ENCODE measurements at regions not wholly inside any gene's neighbourhood (a gene's known extent, or its start where the extent isn't known, plus 50 kb on each side); places are given as distances from the start of the nearest gene placed in this dataset.

- peaks cover 17% of the 10 kb centered on the region for H3K4me1 Mint-ChIP-seq (ENCODE audit: low read depth, unreplicated experiment)
- H3K27ac Mint-ChIP-seq (ENCODE audit: unreplicated experiment), result no peak overlapping the region
- no peaks in the 10 kb centered on the region for H3K4me1 ChIP-seq (ENCODE audit: insufficient read depth, low read length)
- H2AFZ ChIP-seq (ENCODE audit: low read depth, low read length), result no peak overlapping the region
- H3K9ac ChIP-seq (ENCODE audit: low read length), result no peak overlapping the region
- no peaks in the 10 kb centered on the region for H3K36me3 ChIP-seq (ENCODE audit: insufficient read depth, low read length)
- TF ChIP-seq CTCF (IDR thresholded peaks at IDR 0.05; ENCODE audit: insufficient read depth, low read depth, low read length) (no peak), EZH2 (IDR thresholded peaks at IDR 0.05; ENCODE audit: insufficient read depth, low read length) (no peak)
- DNase-seq (ENCODE audit: low read depth) (no peak), FAIRE-seq (no peak)
- no peaks in the 10 kb centered on the region for H3K79me2 ChIP-seq (ENCODE audit: insufficient read depth, low read length)
- H3K4me3 Mint-ChIP-seq (ENCODE audit: unreplicated experiment), result no peak overlapping the region
- H3K36me3 Mint-ChIP-seq (ENCODE audit: low read depth, unreplicated experiment), result no peaks in the 10 kb centered on the region
- no peaks in the 10 kb centered on the region for H3K9me3 Mint-ChIP-seq (ENCODE audit: unreplicated experiment)
- peaks cover 40% of the 10 kb centered on the region for H3K27me3 Mint-ChIP-seq (ENCODE audit: low read depth, unreplicated experiment)
- no peaks in the 10 kb centered on the region for H4K20me1 ChIP-seq (ENCODE audit: insufficient read depth, low read length)
- H3K4me3 ChIP-seq (ENCODE audit: insufficient read depth, low read depth, low read length), result no peak overlapping the region
- no peak overlapping the region for H3K4me2 ChIP-seq (ENCODE audit: low read length)
- H3K9me3 ChIP-seq (ENCODE audit: insufficient read depth, low read depth, low read length), result no peaks in the 10 kb centered on the region
- no peak overlapping the region for H3K27ac ChIP-seq (ENCODE audit: low read depth, low read length)
- peaks cover 17% of the 10 kb centered on the region for H3K27me3 ChIP-seq (ENCODE audit: insufficient read depth, low read length)
Measured at GRCh38 chr14:98915625-98916024, 356.4 kb downstream of the BCL11B start.

GRCh38 chr14:98916036-98916435 lies 356.0 kb downstream of the BCL11B start:
- Histone ChIP-seq H3K4me3 (ENCODE audit: insufficient read depth, low read depth, low read length) (no peak overlapping the region), H2AFZ (ENCODE audit: low read depth, low read length) (no peak overlapping the region), H3K27ac (ENCODE audit: low read depth, low read length) (no peak overlapping the region), H3K27me3 (ENCODE audit: insufficient read depth, low read length) (peaks cover 17% of the 10 kb centered on the region), H3K79me2 (ENCODE audit: insufficient read depth, low read length) (no peaks in the 10 kb centered on the region), H3K9me3 (ENCODE audit: insufficient read depth, low read depth, low read length) (no peaks in the 10 kb centered on the region), H3K9ac (ENCODE audit: low read length) (no peak overlapping the region), H3K4me1 (ENCODE audit: insufficient read depth, low read length) (no peaks in the 10 kb centered on the region), H3K36me3 (ENCODE audit: insufficient read depth, low read length) (no peaks in the 10 kb centered on the region), H3K4me2 (ENCODE audit: low read length) (no peak overlapping the region), H4K20me1 (ENCODE audit: insufficient read depth, low read length) (no peaks in the 10 kb centered on the region)
- no peak for FAIRE-seq
- Mint-ChIP-seq H3K27ac (ENCODE audit: unreplicated experiment) (no peak overlapping the region), H3K4me3 (ENCODE audit: unreplicated experiment) (no peak overlapping the region), H3K27me3 (ENCODE audit: low read depth, unreplicated experiment) (peaks cover 44% of the 10 kb centered on the region), H3K4me1 (ENCODE audit: low read depth, unreplicated experiment) (peaks cover 17% of the 10 kb centered on the region), H3K36me3 (ENCODE audit: low read depth, unreplicated experiment) (no peaks in the 10 kb centered on the region), H3K9me3 (ENCODE audit: unreplicated experiment) (no peaks in the 10 kb centered on the region)
- no peak for TF ChIP-seq EZH2 (IDR thresholded peaks at IDR 0.05; ENCODE audit: insufficient read depth, low read length)
- TF ChIP-seq CTCF (IDR thresholded peaks at IDR 0.05; ENCODE audit: insufficient read depth, low read depth, low read length), result no peak
- no peak for DNase-seq (ENCODE audit: low read depth)

GRCh38 chr14:98916476-98916875 lies 355.5 kb downstream of the BCL11B start:
- no peak overlapping the region for H3K4me3 Mint-ChIP-seq (ENCODE audit: unreplicated experiment)

More at GRCh38 chr14:98916476-98916875, 355.5 kb downstream of the BCL11B start:
- no peak overlapping the region for H3K4me2 ChIP-seq (ENCODE audit: low read length)
- no peak overlapping the region for H2AFZ ChIP-seq (ENCODE audit: low read depth, low read length)
- H3K79me2 ChIP-seq (ENCODE audit: insufficient read depth, low read length), result no peaks in the 10 kb centered on the region
- no peaks in the 10 kb centered on the region for H4K20me1 ChIP-seq (ENCODE audit: insufficient read depth, low read length)
- Mint-ChIP-seq H3K9me3 (ENCODE audit: unreplicated experiment) (no peaks in the 10 kb centered on the region), H3K36me3 (ENCODE audit: low read depth, unreplicated experiment) (no peaks in the 10 kb centered on the region), H3K27ac (ENCODE audit: unreplicated experiment) (no peak overlapping the region), H3K27me3 (ENCODE audit: low read depth, unreplicated experiment) (peaks cover 45% of the 10 kb centered on the region), H3K4me1 (ENCODE audit: low read depth, unreplicated experiment) (peaks cover 14% of the 10 kb centered on the region)
- DNase-seq (ENCODE audit: low read depth) (no peak), FAIRE-seq (no peak)
- TF ChIP-seq CTCF (IDR thresholded peaks at IDR 0.05; ENCODE audit: insufficient read depth, low read depth, low read length) (no peak), EZH2 (IDR thresholded peaks at IDR 0.05; ENCODE audit: insufficient read depth, low read length) (no peak)
- H3K27ac ChIP-seq (ENCODE audit: low read depth, low read length), result no peak overlapping the region
- H3K4me1 ChIP-seq (ENCODE audit: insufficient read depth, low read length), result no peaks in the 10 kb centered on the region
- no peak overlapping the region for H3K9ac ChIP-seq (ENCODE audit: low read length)
- H3K27me3 ChIP-seq (ENCODE audit: insufficient read depth, low read length), result peaks cover 17% of the 10 kb centered on the region
- no peak overlapping the region for H3K4me3 ChIP-seq (ENCODE audit: insufficient read depth, low read depth, low read length)
- no peaks in the 10 kb centered on the region for H3K36me3 ChIP-seq (ENCODE audit: insufficient read depth, low read length)
- H3K9me3 ChIP-seq (ENCODE audit: insufficient read depth, low read depth, low read length), result no peaks in the 10 kb centered on the region

All from astrocyte (in vitro differentiated cells and primary cell).